Left lobe of liver (tissue), 2 donors: ENCODE measurements at regions not wholly inside any gene's neighbourhood (a gene's known extent, or its start where the extent isn't known, plus 50 kb on each side); places are given as distances from the start of the nearest gene placed in this dataset.
A peak's percentile ranks its signal among the peaks of the same experiment; 100 is the strongest.
"Not testable (repeated sequence)": the region's sequence is repeated elsewhere in the genome, so short reads cannot be mapped to it uniquely, and the experiment has no call there.

Experiments
- ATAC-seq: fragments of 200-7000 bp; cut with Tn5 transposase; one replicate; pipeline ENCODE4 v1.9.1; 2020; ENCODE audit warnings: mild to moderate bottlenecking, moderate library complexity
- DNase-seq: peaks from one replicate; pipeline ENCODE4 v3.0.0-alpha.2; 2020; ENCODE audit warnings: low spot score
- donor health status: DM: no; HTN: no; CAD: no; lungs with moderate emphysema.
- donor health status: DM: no; HTN: yes; CAD: no.

DNA sequence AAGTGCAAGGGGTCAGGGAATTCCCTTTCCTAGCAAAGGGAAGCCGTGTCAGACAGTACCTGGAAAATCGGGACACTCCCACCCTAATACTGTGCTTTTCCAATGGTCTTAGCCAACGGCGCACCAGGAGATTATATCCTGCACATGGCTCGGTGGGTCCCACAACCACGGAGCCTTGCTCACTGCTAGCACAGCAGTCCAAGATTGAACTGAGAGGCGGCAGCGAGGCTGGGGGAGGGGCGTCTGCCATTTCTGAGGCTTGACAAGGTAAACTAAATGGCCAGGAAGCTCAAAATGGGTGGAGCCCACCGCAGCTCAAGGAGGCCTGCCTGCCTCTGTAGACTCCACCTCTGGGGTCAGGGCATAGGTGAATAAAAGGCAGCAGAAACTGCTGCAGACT, 76.5 kb upstream of the LINC00632 start:
- not testable (repeated sequence) for DNase-seq, ATAC-seq

GRCh38 chrX:140608111-140608510, 101.4 kb upstream of the LINC00632 start:
- no peak for DNase-seq
- ATAC-seq, result no peak

DNA sequence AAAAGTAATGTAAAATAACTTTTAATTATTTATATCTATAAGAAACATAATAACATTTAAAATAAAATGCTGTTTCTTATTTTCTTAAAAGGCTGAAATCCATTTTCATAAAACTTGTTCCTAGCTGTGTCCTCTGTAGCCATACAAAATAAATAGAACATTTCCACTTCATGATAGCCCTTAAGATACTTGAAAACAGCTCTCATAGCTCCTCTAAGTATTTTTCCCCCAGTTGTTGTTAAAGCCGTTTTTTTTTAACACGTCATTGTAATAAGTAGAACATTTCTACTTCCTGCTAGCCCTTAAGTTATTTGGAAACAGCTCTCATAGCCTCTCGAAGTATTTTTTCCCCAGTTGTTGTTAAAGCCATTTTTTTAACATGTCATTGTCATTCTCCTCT, 97.3 kb upstream of the SOX3 start:
- DNase-seq, result no peak
- no peak for ATAC-seq

- no peak for ATAC-seq
Observed at GRCh38 chrX:140599851-140600250, 95.0 kb upstream of the SOX3 start.

GRCh38 chrX:140589657-140590056, 84.8 kb upstream of the SOX3 start:
- DNase-seq, result no peak
- ATAC-seq, result no peak

More at GRCh38 chrX:140599851-140600250, 95.0 kb upstream of the SOX3 start:
- DNase-seq, result no peak

DNA sequence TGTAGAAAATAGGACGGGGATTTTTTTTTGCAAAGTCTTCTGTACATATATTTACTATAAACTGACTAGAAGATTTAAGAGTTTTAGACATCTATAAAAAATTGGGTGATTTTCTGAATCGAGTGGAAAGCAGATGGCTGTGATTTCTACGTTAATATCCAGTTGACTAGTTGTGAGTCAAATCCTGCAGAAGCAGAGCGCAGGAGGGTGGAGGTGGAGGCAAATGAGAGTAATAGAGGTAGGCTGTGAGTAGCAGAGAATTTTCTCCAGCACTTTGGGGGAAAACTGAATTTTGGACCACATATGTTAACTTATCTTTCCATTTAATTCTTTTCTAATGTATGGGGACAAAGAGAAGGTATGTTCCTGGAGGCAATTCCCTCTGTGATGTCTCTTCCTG, 82.1 kb upstream of the SOX3 start:
- no peak for DNase-seq

GRCh38 chrX:140580478-140580877, 75.6 kb upstream of the SOX3 start:
- DNase-seq (no peak), ATAC-seq (no peak)

More for the DNA sequence above, 82.1 kb upstream of the SOX3 start:
- no peak for ATAC-seq

DNA sequence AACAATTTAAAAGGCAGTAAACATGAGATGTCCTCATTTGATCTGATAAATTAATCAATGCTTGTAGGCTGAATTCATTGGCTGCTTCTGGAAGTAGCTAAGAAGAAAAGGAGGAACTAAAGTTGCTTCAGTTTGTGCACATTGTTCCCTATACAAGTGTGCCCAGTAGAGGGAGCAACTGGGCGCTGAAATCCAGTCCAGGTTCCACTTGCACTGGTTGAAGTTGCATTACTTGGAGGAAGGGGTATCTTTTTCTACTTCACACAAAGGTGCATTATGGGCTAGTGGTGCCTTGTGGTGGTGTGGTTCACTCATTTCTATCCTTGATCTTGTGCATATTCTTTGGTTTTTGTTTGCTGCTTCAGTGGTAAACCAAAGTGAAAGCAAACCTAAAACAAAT, 67.9 kb upstream of the SOX3 start:
- ATAC-seq, result peak; percentile 76
- DNase-seq, result peak; percentile 42

DNA sequence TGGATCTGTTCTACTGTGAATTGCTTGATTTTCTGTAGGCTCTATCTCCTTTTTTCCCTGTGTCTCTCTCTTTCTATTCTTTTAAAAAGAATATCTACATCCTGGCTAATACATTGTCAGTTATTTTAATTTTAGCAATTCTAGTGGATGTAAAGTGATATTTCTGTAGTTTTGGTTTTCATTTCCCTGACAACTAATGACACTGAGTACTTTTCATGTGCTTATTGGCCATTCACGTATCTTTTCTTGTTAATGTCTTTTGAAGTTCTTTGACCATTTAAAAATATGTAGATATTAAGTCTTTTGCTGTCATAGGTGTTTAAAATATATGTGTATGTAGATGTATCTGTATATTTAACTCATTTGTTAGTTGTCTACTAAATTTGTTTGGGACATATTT, 59.0 kb upstream of the SOX3 start:
- ATAC-seq, result no peak
- DNase-seq, result no peak
